GM18858 (cell line): ENCODE measurements at regions not wholly inside any gene's neighbourhood (a gene's known extent, or its start where the extent isn't known, plus 50 kb on each side); places are given as distances from the start of the nearest gene placed in this dataset.

Experiments
- ATAC-seq: cut with Tn5 transposase; IDR thresholded peaks from one replicate; pipeline ENCODE4 v1.9.1; 2021; ENCODE audit not compliant: unreplicated experiment

GRCh38 chr11:45523760-45524159, 141.7 kb downstream of the CHST1 start:
- no peak for ATAC-seq

GRCh38 chr11:45518833-45519535, 146.4 kb downstream of the CHST1 start:
- ATAC-seq = no peak

- no peak for ATAC-seq
Observed at GRCh38 chr11:45518141-45518832, 147.1 kb downstream of the CHST1 start.

- ATAC-seq = no peak
Observed at GRCh38 chr11:45517171-45517770, 148.2 kb downstream of the CHST1 start.

GRCh38 chr11:45513821-45514340, 151.5 kb downstream of the CHST1 start:
- no peak for ATAC-seq

- no peak for ATAC-seq
Observed at GRCh38 chr11:45512471-45513148, 152.8 kb downstream of the CHST1 start.

GRCh38 chr11:45511566-45511965, 153.9 kb downstream of the CHST1 start:
- ATAC-seq = no peak

GRCh38 chr11:45507916-45508315, 157.5 kb downstream of the CHST1 start:
- ATAC-seq = no peak

GRCh38 chr11:45503311-45503710, 162.1 kb downstream of the CHST1 start:
- no peak for ATAC-seq

GRCh38 chr11:45502226-45502545, 163.2 kb downstream of the CHST1 start:
- no peak for ATAC-seq

GRCh38 chr11:45501392-45502225, 163.8 kb downstream of the CHST1 start:
- ATAC-seq = no peak

GRCh38 chr11:45500451-45500850, 165.0 kb downstream of the CHST1 start:
- no peak for ATAC-seq

GRCh38 chr11:45494738-45495137, 170.7 kb downstream of the CHST1 start:
- no peak for ATAC-seq

- no peak for ATAC-seq
Observed at GRCh38 chr11:45489281-45489905, 176.0 kb downstream of the CHST1 start.

- ATAC-seq = no peak
Observed at GRCh38 chr11:45486461-45486860, 179.0 kb downstream of the CHST1 start.

GRCh38 chr11:45485070-45485707, 180.2 kb downstream of the CHST1 start:
- ATAC-seq = no peak

GRCh38 chr11:45484326-45484883, 181.0 kb downstream of the CHST1 start:
- no peak for ATAC-seq

GRCh38 chr11:45483416-45483815, 182.0 kb downstream of the CHST1 start:
- ATAC-seq = no peak

- ATAC-seq = no peak
Observed at GRCh38 chr11:45482331-45482730, 183.1 kb downstream of the CHST1 start.
